CD8-positive, alpha-beta memory T cell (primary cell): ENCODE measurements at regions not wholly inside any gene's neighbourhood (a gene's known extent, or its start where the extent isn't known, plus 50 kb on each side); places are given as distances from the start of the nearest gene placed in this dataset.

Experiments used
- CTCF ChIA-PET: fragments of 350-600 bp; sonication (Branson Sonifier 250); formaldehyde crosslinking; loops from one replicate; lab custom pipeline; 2021; ENCODE audit warnings: antibody characterized with exemption; lab: Charles Lee
- POLR2A ChIA-PET: fragments of 350-600 bp; sonication (Branson Sonifier 250); formaldehyde crosslinking; loops from one replicate; lab custom pipeline; 2021; ENCODE audit warnings: antibody characterized with exemption; lab: Charles Lee
- DNase-seq, 5 donors: peaks; one replicate each; pipeline versions ENCODE4 v3.0.0 to v3.0.0-alpha.2; 2020 to 2022; ENCODE audit warnings: mixed read lengths in 1 of 5
- H3K27ac ChIP-seq: one replicate; pipeline ENCODE4 v1.7.0; 2013; ENCODE audit warnings: low read depth, mild to moderate bottlenecking, low read length, moderate library complexity
- H3K27me3 ChIP-seq: 2 replicates; pipeline ENCODE4 v1.7.0; 2013; ENCODE audit warnings: low read length, mild to moderate bottlenecking; ENCODE audit not compliant: insufficient read depth, poor library complexity, severe bottlenecking
- H3K36me3 ChIP-seq: 2 replicates; pipeline ENCODE4 v1.7.0; 2013; ENCODE audit warnings: mild to moderate bottlenecking, low read length, moderate library complexity; ENCODE audit not compliant: insufficient read depth
- H3K4me1 ChIP-seq: 2 replicates; pipeline ENCODE4 v1.7.0; 2013; ENCODE audit warnings: mild to moderate bottlenecking, low read length, moderate library complexity; ENCODE audit not compliant: insufficient read depth
- H3K4me3 ChIP-seq: 2 replicates; pipeline ENCODE4 v1.7.0; 2013; ENCODE audit warnings: mild to moderate bottlenecking, low read length
- H3K9me3 ChIP-seq: 2 replicates; pipeline ENCODE4 v1.7.0; 2013; ENCODE audit warnings: mild to moderate bottlenecking, low read length
- H3K27ac Mint-ChIP-seq, 8 donors: one replicate each; pipeline ENCODE4 v1.8.0; 2020 to 2021; ENCODE audit warnings: mixed read lengths in 8 of 8, mild to moderate bottlenecking in 6 of 8, inconsistent platforms in 3 of 8, moderate library complexity in 3 of 8
- H3K27me3 Mint-ChIP-seq, 2 donors: one replicate each; pipeline ENCODE4 v1.8.0; 2020 to 2021; ENCODE audit warnings: mixed read lengths in 2 of 2, mild to moderate bottlenecking in 1 of 2, moderate library complexity in 1 of 2
- H3K36me3 Mint-ChIP-seq, 3 donors: one replicate each; pipeline ENCODE4 v1.8.0; 2020 to 2021; ENCODE audit warnings: mixed read lengths in 3 of 3, inconsistent platforms in 1 of 3, mild to moderate bottlenecking in 1 of 3
- H3K4me1 Mint-ChIP-seq, 3 donors: one replicate each; pipeline ENCODE4 v1.8.0; 2020 to 2021; ENCODE audit warnings: mixed read lengths in 3 of 3, inconsistent platforms in 1 of 3, mild to moderate bottlenecking in 1 of 3
- H3K4me3 Mint-ChIP-seq, 7 donors: one replicate each; pipeline ENCODE4 v1.8.0; 2020 to 2021; ENCODE audit warnings: mixed read lengths in 7 of 7, mild to moderate bottlenecking in 6 of 7, moderate library complexity in 4 of 7, inconsistent platforms in 2 of 7
- H3K9me3 Mint-ChIP-seq, 5 donors: one replicate each; pipeline ENCODE4 v1.8.0; 2020 to 2022; ENCODE audit warnings: mixed read lengths in 5 of 5, mild to moderate bottlenecking in 3 of 5, moderate library complexity in 2 of 5, inconsistent platforms in 1 of 5

- Mint-ChIP-seq H3K4me1 (no peaks in the 10 kb centered on the region), H3K27ac (no peak overlapping the region), H3K27me3 (peaks cover 2 to 9% of the 10 kb centered on the region in 2 donors), H3K36me3 (no peaks in the 10 kb centered on the region), H3K9me3 (no peaks in the 10 kb centered on the region), H3K4me3 (no peak overlapping the region)
- no peaks in the 10 kb centered on the region for H3K9me3 ChIP-seq
- H3K27me3 ChIP-seq = no peaks in the 10 kb centered on the region
- DNase-seq = no peak
- no peaks in the 10 kb centered on the region for H3K36me3 ChIP-seq
- POLR2A ChIA-PET = no interaction called here
- no peaks in the 10 kb centered on the region for H3K4me1 ChIP-seq
- no peak overlapping the region for H3K4me3 ChIP-seq
- CTCF ChIA-PET = no interaction called here
- H3K27ac ChIP-seq = no peak overlapping the region
These were observed 51.1 kb upstream of the EGFL7 start for GRCh38 chr9:136611606-136612005.

DNA sequence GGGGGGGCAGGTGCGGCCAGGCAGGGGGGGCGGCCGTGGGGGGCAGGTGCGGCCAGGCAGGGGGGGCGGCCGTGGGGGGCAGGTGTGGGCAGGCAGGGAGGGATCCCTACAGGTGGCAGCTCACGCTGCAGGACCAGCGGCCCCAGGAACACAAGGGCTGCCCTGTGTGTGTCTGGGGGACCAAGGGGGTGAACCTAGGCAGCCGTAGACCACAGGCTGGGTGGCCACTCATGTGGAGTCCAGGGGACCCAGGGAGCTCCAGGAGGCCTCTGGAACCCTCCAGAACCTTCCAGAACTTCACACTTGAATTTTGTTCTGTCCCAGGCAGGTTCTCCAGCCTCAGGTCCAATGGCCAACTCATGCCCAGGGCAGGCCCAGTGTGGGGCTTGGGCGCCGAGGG, 51.6 kb upstream of the EGFL7 start:
- Histone ChIP-seq H3K27ac (no peak overlapping the region), H3K36me3 (no peaks in the 10 kb centered on the region), H3K4me3 (no peak overlapping the region), H3K9me3 (no peaks in the 10 kb centered on the region), H3K4me1 (no peaks in the 10 kb centered on the region), H3K27me3 (no peaks in the 10 kb centered on the region)
- no peak overlapping the region for H3K4me3 Mint-ChIP-seq
- H3K36me3 Mint-ChIP-seq = no peaks in the 10 kb centered on the region
- H3K4me1 Mint-ChIP-seq = no peaks in the 10 kb centered on the region
- DNase-seq = no peak
- no peaks in the 10 kb centered on the region for H3K9me3 Mint-ChIP-seq
- CTCF ChIA-PET = no interaction called here
- H3K27me3 Mint-ChIP-seq = peaks cover 2 to 9% of the 10 kb centered on the region in 2 donors
- POLR2A ChIA-PET = no interaction called here
- H3K27ac Mint-ChIP-seq = no peak overlapping the region

DNA sequence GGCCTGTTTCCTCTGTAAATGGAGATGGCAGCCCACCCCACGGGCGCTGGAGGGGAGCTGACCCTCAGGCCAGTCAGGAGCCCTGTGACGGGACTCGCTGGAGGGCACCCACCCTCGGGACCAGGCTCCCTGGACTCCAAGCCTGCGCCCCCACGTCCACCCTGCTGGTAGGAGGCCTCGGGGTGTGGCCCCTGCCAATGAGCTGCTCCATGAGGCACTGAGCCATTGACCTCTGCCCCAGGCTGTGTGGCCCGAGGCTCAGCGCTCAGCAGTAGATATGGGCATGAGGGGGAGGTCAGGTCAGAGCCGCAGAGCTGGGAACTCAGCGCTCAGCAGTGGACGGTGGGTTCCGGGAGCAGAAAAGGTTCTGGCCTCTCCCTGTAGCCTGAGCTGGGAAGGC, 52.3 kb upstream of the EGFL7 start:
- no peaks in the 10 kb centered on the region for H3K9me3 Mint-ChIP-seq
- DNase-seq = no peak
- Histone ChIP-seq H3K36me3 (no peaks in the 10 kb centered on the region), H3K27me3 (no peaks in the 10 kb centered on the region), H3K4me1 (no peaks in the 10 kb centered on the region), H3K9me3 (no peaks in the 10 kb centered on the region), H3K27ac (no peak overlapping the region), H3K4me3 (no peak overlapping the region)
- H3K4me3 Mint-ChIP-seq = no peak overlapping the region
- H3K27ac Mint-ChIP-seq = no peak overlapping the region
- H3K27me3 Mint-ChIP-seq = peaks cover 7 to 11% of the 10 kb centered on the region in 2 donors
- ChIA-PET CTCF (no interaction called here), POLR2A (no interaction called here)
- H3K4me1 Mint-ChIP-seq = no peaks in the 10 kb centered on the region
- H3K36me3 Mint-ChIP-seq = no peaks in the 10 kb centered on the region

DNA sequence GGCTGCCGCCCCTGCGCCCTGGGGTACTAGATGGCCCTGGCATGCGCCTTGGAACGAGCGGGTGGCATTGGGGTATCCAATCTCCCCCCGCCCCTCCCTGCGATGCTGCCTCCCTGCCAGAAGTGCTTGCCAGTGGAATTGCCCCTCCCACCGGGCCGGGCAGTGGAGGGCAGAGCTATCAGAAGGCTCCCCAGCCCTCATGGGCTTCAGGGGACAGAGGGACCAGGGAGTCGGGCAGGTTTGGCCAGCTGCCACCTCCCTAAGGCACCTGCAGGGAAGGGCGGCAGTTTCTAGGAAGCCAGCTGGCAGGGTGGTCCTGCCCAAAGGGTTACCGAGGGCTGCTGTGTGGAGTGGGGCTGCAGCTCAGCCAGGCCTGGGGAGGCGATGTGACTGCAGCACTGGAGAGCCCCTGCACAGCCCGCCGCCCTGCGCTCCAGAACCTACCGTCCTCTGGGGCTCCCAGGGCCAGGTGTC, 52.8 kb upstream of the EGFL7 start:
- ChIA-PET POLR2A (no interaction called here), CTCF (no interaction called here)
- Histone ChIP-seq H3K4me1 (no peaks in the 10 kb centered on the region), H3K27ac (no peak overlapping the region), H3K36me3 (no peaks in the 10 kb centered on the region), H3K27me3 (no peaks in the 10 kb centered on the region), H3K4me3 (no peak overlapping the region), H3K9me3 (no peaks in the 10 kb centered on the region)
- no peak overlapping the region for H3K4me3 Mint-ChIP-seq
- no peaks in the 10 kb centered on the region for H3K4me1 Mint-ChIP-seq
- H3K36me3 Mint-ChIP-seq = no peaks in the 10 kb centered on the region
- H3K9me3 Mint-ChIP-seq = no peaks in the 10 kb centered on the region
- H3K27ac Mint-ChIP-seq = no peak overlapping the region
- no peak for DNase-seq
- peaks cover 7 to 14% of the 10 kb centered on the region in 2 donors for H3K27me3 Mint-ChIP-seq

GRCh38 chr9:136609160-136609475, 53.6 kb upstream of the EGFL7 start:
- H3K4me1 Mint-ChIP-seq = no peaks in the 10 kb centered on the region
- ChIA-PET POLR2A (no interaction called here), CTCF (no interaction called here)
- DNase-seq = no peak
- no peaks in the 10 kb centered on the region for H3K9me3 ChIP-seq
- H3K36me3 ChIP-seq = no peaks in the 10 kb centered on the region
- H3K4me1 ChIP-seq = no peaks in the 10 kb centered on the region
- no peak overlapping the region for H3K27ac Mint-ChIP-seq
- no peak overlapping the region for H3K4me3 ChIP-seq
- no peaks in the 10 kb centered on the region for H3K9me3 Mint-ChIP-seq
- no peak overlapping the region for H3K4me3 Mint-ChIP-seq
- H3K27me3 Mint-ChIP-seq = peaks cover 7 to 14% of the 10 kb centered on the region in 2 donors
- no peaks in the 10 kb centered on the region for H3K27me3 ChIP-seq
- H3K27ac ChIP-seq = no peak overlapping the region
- H3K36me3 Mint-ChIP-seq = no peaks in the 10 kb centered on the region

GRCh38 chr9:136608348-136609159, 54.2 kb upstream of the EGFL7 start:
- Mint-ChIP-seq H3K27me3 (peaks cover 7 to 17% of the 10 kb centered on the region in 2 donors), H3K9me3 (no peaks in the 10 kb centered on the region), H3K36me3 (no peaks in the 10 kb centered on the region), H3K4me1 (no peaks in the 10 kb centered on the region), H3K27ac (no peak overlapping the region), H3K4me3 (no peak overlapping the region)
- POLR2A ChIA-PET = no interaction called here
- Histone ChIP-seq H3K27me3 (no peaks in the 10 kb centered on the region), H3K9me3 (no peaks in the 10 kb centered on the region), H3K27ac (no peak overlapping the region), H3K4me3 (no peak overlapping the region), H3K36me3 (no peaks in the 10 kb centered on the region), H3K4me1 (no peaks in the 10 kb centered on the region)
- no peak for DNase-seq
- CTCF ChIA-PET = no interaction called here

DNA sequence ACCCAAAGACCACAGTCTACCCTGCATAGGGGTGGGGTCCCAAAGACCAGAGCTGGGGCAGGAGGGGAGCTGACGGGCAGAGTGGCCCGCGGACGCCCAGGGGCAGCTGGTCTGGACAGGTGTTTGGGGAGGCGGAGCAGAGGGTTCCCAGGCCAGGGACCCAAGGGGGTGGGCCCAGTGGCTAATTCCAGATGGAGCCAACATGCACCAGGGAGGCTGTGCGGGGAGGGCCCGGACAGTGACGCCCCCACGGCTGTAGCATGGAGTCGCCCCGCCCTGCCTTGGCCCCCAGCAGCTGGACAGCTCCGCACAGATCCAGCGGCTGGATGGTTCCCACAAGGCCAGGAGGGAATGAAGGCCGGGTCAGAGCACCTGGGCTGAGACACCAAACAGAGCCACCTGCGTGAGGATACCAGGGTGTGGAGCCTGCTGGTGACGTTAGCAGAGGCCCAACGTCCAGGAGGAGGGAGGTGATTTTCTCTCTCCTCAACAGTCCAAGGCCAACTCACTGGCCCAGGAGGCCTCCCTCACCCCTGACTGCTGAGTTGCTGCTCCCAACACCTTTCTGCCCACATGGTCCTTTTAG, 55.3 kb upstream of the EGFL7 start:
- Mint-ChIP-seq H3K27ac (no peak overlapping the region), H3K4me3 (no peak overlapping the region), H3K27me3 (peaks cover 8 to 22% of the 10 kb centered on the region in 2 donors), H3K9me3 (no peaks in the 10 kb centered on the region), H3K36me3 (no peaks in the 10 kb centered on the region), H3K4me1 (no peaks in the 10 kb centered on the region)
- Histone ChIP-seq H3K36me3 (no peaks in the 10 kb centered on the region), H3K27me3 (no peaks in the 10 kb centered on the region), H3K9me3 (no peaks in the 10 kb centered on the region), H3K27ac (no peak overlapping the region), H3K4me1 (no peaks in the 10 kb centered on the region), H3K4me3 (no peak overlapping the region)
- CTCF ChIA-PET = no interaction called here
- POLR2A ChIA-PET = no interaction called here
- no peak for DNase-seq

- H3K27ac Mint-ChIP-seq = no peak overlapping the region
- no peaks in the 10 kb centered on the region for H3K9me3 ChIP-seq
- H3K4me3 ChIP-seq = no peak overlapping the region
- no peaks in the 10 kb centered on the region for H3K36me3 ChIP-seq
- no peaks in the 10 kb centered on the region for H3K4me1 ChIP-seq
- ChIA-PET CTCF (no interaction called here), POLR2A (no interaction called here)
- no peaks in the 10 kb centered on the region for H3K36me3 Mint-ChIP-seq
- DNase-seq = no peak
- no peak overlapping the region for H3K27ac ChIP-seq
- H3K27me3 Mint-ChIP-seq = peaks cover 8 to 22% of the 10 kb centered on the region in 2 donors
- no peaks in the 10 kb centered on the region for H3K4me1 Mint-ChIP-seq
- no peak overlapping the region for H3K4me3 Mint-ChIP-seq
- no peaks in the 10 kb centered on the region for H3K27me3 ChIP-seq
- no peaks in the 10 kb centered on the region for H3K9me3 Mint-ChIP-seq
These were observed 55.9 kb upstream of the EGFL7 start for GRCh38 chr9:136606687-136607333.
